MM.1S (cell line): ENCODE measurements at regions not wholly inside any gene's neighbourhood (a gene's known extent, or its start where the extent isn't known, plus 50 kb on each side); places are given as distances from the start of the nearest gene placed in this dataset.

Source experiments
- DNase-seq: peaks from one replicate; pipeline ENCODE4 v3.0.0-alpha.2; 2015
- H2AFZ ChIP-seq: fragments of 300-600 bp; sonication (generic); 2 replicates; pipeline ENCODE4 v1.6.0; 2016; ENCODE audit warnings: antibody characterized with exemption, low read length
- H3F3A ChIP-seq: fragments of 300-600 bp; sonication (generic); 2 replicates; pipeline ENCODE4 v1.6.1; 2016; ENCODE audit warnings: mild to moderate bottlenecking, antibody characterized with exemption, low read length, moderate library complexity, mixed read lengths; ENCODE audit not compliant: insufficient read depth
- H3K27ac ChIP-seq: fragments of 300-600 bp; sonication (generic); 2 replicates; pipeline ENCODE4 v1.5.1; 2016; ENCODE audit warnings: mild to moderate bottlenecking, low read length
- H3K27me3 ChIP-seq: fragments of 300-600 bp; sonication (generic); replicated peaks from 2 replicates; pipeline ENCODE4 v1.6.0; 2016; ENCODE audit warnings: low read length; ENCODE audit not compliant: insufficient read depth
- H3K36me3 ChIP-seq: fragments of 300-600 bp; sonication (generic); replicated peaks from 2 replicates; pipeline ENCODE4 v1.6.1; 2016; ENCODE audit warnings: mild to moderate bottlenecking, low read length, mixed read lengths; ENCODE audit not compliant: insufficient read depth
- H3K4me1 ChIP-seq: fragments of 300-600 bp; sonication (generic); 2 replicates; pipeline ENCODE4 v1.6.1; 2016; ENCODE audit warnings: low read length, mixed read lengths
- H3K4me2 ChIP-seq: fragments of 300-600 bp; sonication (generic); 2 replicates; pipeline ENCODE4 v1.6.0; 2016; ENCODE audit warnings: low read depth, low read length
- H3K4me3 ChIP-seq: fragments of 300-600 bp; sonication (generic); 2 replicates; pipeline ENCODE4 v1.5.1; 2016; ENCODE audit warnings: low read length, mixed read lengths
- H3K79me2 ChIP-seq: fragments of 300-600 bp; sonication (generic); 2 replicates; pipeline ENCODE4 v1.6.1; 2016; ENCODE audit warnings: mixed run types, low read length, mixed read lengths
- H3K9ac ChIP-seq: fragments of 300-600 bp; sonication (generic); 2 replicates; pipeline ENCODE4 v1.6.1; 2016; ENCODE audit warnings: low read length, mixed read lengths
- H3K9me2 ChIP-seq: fragments of 300-600 bp; sonication (generic); replicated peaks from 2 replicates; pipeline ENCODE4 v1.6.1; 2016; ENCODE audit warnings: mild to moderate bottlenecking, low read length, mixed read lengths; ENCODE audit not compliant: insufficient read depth
- H3K9me3 ChIP-seq: fragments of 300-600 bp; sonication (generic); replicated peaks from 2 replicates; pipeline ENCODE4 v1.6.1; 2016; ENCODE audit warnings: mild to moderate bottlenecking, low read length, mixed read lengths; ENCODE audit not compliant: insufficient read depth
- H4K20me1 ChIP-seq: fragments of 300-600 bp; sonication (generic); 2 replicates; pipeline ENCODE4 v1.6.1; 2016; ENCODE audit warnings: mild to moderate bottlenecking, low read length, moderate library complexity, mixed read lengths; ENCODE audit not compliant: insufficient read depth
- CTCF ChIP-seq: fragments of 300-600 bp; sonication (generic); IDR thresholded peaks from 2 replicates; pipeline ENCODE4 v1.5.1; 2016; ENCODE audit warnings: antibody characterized with exemption, low read length, mixed read lengths
- EZH2 ChIP-seq: fragments of 300-600 bp; sonication (generic); optimal IDR thresholded peaks from 2 replicates; pipeline ENCODE3; 2017; ENCODE audit warnings: low read depth, mild to moderate bottlenecking, antibody characterized with exemption, low read length, mixed read lengths
- EZH2phosphoT487 ChIP-seq: fragments of 300-600 bp; sonication (generic); IDR thresholded peaks from 2 replicates; pipeline ENCODE4 v1.6.1; 2018; ENCODE audit warnings: antibody characterized with exemption, low read length

- no peaks in the 10 kb centered on the region for H3K27me3 ChIP-seq
- H3K36me3 ChIP-seq = no peaks in the 10 kb centered on the region
- no peak overlapping the region for H3K4me2 ChIP-seq
- no peak overlapping the region for H3K27ac ChIP-seq
- H3K9ac ChIP-seq = no peak overlapping the region
- H3K9me2 ChIP-seq = no peaks in the 10 kb centered on the region
- no peaks in the 10 kb centered on the region for H3K79me2 ChIP-seq
- no peak overlapping the region for H3K4me3 ChIP-seq
- TF ChIP-seq EZH2 (no peak), CTCF (no peak), EZH2phosphoT487 (no peak)
- no peaks in the 10 kb centered on the region for H3F3A ChIP-seq
- no peak overlapping the region for H2AFZ ChIP-seq
- DNase-seq = no peak
- H4K20me1 ChIP-seq = no peaks in the 10 kb centered on the region
- no peaks in the 10 kb centered on the region for H3K9me3 ChIP-seq
- H3K4me1 ChIP-seq = no peaks in the 10 kb centered on the region
These were observed 171.1 kb downstream of the FOXA2 start for GRCh38 chr20:22412977-22413868.

GRCh38 chr20:22411627-22412450 lies 172.5 kb downstream of the FOXA2 start:
- Histone ChIP-seq H3K9me2 (no peaks in the 10 kb centered on the region), H4K20me1 (no peaks in the 10 kb centered on the region), H3K79me2 (no peaks in the 10 kb centered on the region), H3F3A (no peaks in the 10 kb centered on the region), H2AFZ (no peak overlapping the region), H3K27ac (no peak overlapping the region), H3K27me3 (no peaks in the 10 kb centered on the region), H3K4me2 (no peak overlapping the region), H3K9ac (no peak overlapping the region), H3K36me3 (no peaks in the 10 kb centered on the region), H3K4me1 (no peaks in the 10 kb centered on the region), H3K4me3 (no peak overlapping the region), H3K9me3 (no peaks in the 10 kb centered on the region)
- no peak for DNase-seq
- TF ChIP-seq EZH2 = no peak
- TF ChIP-seq CTCF = no peak
- no peak for TF ChIP-seq EZH2phosphoT487

- no peak for TF ChIP-seq EZH2
- Histone ChIP-seq H3K9ac (no peak overlapping the region), H3K4me3 (no peak overlapping the region), H3K4me1 (no peaks in the 10 kb centered on the region), H3K9me3 (no peaks in the 10 kb centered on the region), H3K79me2 (no peaks in the 10 kb centered on the region), H3F3A (no peaks in the 10 kb centered on the region), H2AFZ (no peak overlapping the region), H3K27ac (no peak overlapping the region), H3K4me2 (no peak overlapping the region), H3K36me3 (no peaks in the 10 kb centered on the region), H3K9me2 (no peaks in the 10 kb centered on the region), H4K20me1 (no peaks in the 10 kb centered on the region), H3K27me3 (no peaks in the 10 kb centered on the region)
- no peak for DNase-seq
These were observed 173.1 kb downstream of the FOXA2 start for GRCh38 chr20:22411286-22411626.
